Nucleus accumbens (tissue), 56 donors: ENCODE measurements at regions not wholly inside any gene's neighbourhood (a gene's known extent, or its start where the extent isn't known, plus 50 kb on each side); places are given as distances from the start of the nearest gene placed in this dataset.

Source experiments
- DNase-seq, 56 donors: peaks; one replicate each; lab custom pipeline; 2025; lab: John Stamatoyannopoulos, UW

DNA sequence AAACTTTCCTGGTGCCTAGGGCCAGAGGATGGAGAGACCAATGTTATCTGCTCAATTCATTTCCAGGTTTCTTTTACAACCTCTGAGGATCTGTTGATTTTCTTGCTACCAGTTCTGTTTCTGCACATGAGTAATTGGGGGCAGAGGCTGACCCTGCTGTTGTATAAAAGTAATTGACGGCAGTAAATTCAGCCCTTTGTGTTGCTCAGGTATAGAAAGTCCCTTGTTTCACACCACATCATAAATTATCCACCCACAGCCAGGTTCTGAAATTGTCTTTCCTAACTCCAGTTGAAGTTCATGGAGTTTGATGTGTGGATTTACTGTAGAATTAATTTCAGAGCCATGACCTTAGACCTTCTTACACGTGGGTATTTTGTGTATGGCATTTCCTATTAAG lies 107.4 kb upstream of the GRIK2 start:
- DNase-seq = no peak

DNA sequence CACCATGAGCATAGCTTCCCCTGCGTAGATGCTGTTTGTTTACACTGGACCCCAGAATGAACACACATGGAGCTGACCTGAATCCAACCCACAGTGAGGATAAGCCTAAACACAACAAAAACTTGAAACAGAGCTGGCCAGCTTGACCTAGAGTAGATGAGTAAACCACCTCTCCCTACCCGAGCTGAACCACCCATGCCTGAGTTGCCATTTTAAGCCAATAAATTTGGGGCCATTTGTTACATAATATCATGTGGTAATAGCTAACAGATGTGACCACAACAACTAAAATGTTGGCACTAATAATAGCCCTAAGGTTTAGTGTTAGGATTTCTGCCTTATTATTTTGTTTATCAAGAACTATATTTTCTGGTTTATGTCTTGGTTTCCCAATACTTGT lies 103.2 kb upstream of the GRIK2 start:
- no peak for DNase-seq

GRCh38 chr6:101294051-101294638 lies 99.4 kb upstream of the GRIK2 start:
- DNase-seq = no peak

DNA sequence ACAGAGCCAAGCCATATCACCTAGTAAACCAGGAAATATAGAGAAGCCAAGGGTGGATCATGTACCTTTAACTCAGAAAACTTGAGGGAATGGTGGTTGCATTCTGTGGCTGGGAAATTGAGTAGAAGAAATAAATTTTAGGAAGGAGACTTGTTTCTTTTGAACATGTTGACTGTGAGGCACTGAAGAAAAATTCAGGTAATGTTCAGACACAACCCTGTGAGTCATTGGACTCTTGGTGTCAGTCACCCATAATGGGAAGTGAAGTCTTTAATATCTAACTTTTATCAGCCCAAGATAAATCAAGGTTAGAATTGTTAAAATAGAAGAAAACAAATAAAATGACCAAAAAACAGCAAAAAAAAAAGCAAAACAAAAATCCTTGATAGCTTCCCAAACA lies 98.8 kb upstream of the GRIK2 start:
- no peak for DNase-seq

- DNase-seq = no peak
These were observed 97.1 kb upstream of the GRIK2 start for GRCh38 chr6:101296169-101296960.

- DNase-seq = no peak
These were observed 90.9 kb upstream of the GRIK2 start for GRCh38 chr6:101302593-101302992.

- DNase-seq = no peak
These were observed 90.0 kb upstream of the GRIK2 start for GRCh38 chr6:101303495-101303894.

DNA sequence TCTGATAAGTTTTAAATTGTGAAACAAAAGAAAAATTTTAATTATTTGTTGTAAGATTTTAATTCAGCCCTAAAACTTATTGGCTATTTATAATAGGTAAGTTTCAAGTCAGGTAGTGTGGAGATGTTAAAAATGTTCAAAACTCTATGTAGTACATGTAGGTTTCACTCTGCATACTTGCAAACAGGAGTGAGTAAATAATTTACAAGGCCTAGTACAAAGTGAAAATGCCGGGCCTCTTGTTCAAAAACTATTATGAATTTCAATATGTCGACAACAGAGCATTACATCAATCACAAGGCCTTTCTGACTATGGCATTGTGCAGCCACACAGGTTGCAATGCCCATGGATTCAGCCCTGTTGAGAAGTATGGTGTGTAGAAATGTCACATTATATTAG lies 80.9 kb upstream of the GRIK2 start:
- DNase-seq = no peak

GRCh38 chr6:101322921-101323320 lies 70.6 kb upstream of the GRIK2 start:
- no peak for DNase-seq

DNA sequence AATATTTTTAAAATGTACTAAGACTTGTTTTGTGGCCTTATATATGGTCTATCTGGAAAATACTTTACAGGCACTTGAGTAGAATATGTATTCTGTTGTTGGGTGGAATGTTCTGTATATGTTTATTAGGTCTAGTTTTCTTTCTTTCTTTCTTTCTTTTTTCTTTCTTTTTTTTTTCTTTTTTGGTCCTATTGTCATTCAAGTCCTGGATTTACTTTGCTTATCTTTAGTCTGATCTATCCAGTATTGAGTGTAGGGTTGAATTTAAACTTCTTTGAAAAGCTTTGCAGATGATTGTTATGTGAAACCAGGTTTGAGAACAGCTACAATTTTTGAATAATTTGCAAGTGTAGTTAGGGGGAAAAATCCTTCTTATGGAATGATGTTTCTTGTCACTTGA lies 67.1 kb upstream of the GRIK2 start:
- DNase-seq = no peak

DNA sequence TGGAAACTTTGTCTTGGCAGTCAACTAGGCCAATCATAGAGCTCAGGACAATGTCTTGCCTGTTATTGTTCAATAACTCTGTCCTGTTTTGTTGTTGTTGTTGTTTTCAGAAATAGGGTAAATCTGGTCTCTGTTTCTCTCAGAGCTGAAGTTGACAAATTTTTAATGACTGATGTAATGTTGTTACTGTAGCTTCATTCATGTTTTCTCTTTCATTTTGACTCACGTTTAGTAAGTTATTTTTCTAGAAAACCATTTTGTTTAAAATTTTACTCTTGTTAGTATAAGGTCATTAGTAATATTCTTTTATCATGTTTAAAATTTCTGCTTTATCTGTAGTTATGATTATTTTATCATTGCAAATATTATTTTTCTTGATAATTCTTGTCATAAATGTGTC lies 51.6 kb upstream of the GRIK2 start:
- no peak for DNase-seq
